Left ventricle myocardium superior (tissue), 1 donor: ENCODE measurements at regions not wholly inside any gene's neighbourhood (a gene's known extent, or its start where the extent isn't known, plus 50 kb on each side); places are given as distances from the start of the nearest gene placed in this dataset.
A peak's percentile ranks its signal among the peaks of the same experiment; 100 is the strongest.

Experiments used
- ATAC-seq: fragments of 200-7000 bp; cut with Tn5 transposase; one replicate; pipeline ENCODE4 v1.9.1; 2020; ENCODE audit warnings: mild to moderate bottlenecking, moderate library complexity
- DNase-seq: peaks from one replicate; pipeline ENCODE4 v3.0.0-alpha.2; 2020
- intact Hi-C: fragments of 100-400 bp; cut with micrococcal nuclease; formaldehyde crosslinking; loops from one replicate; pipeline ENCODE4 v1.11.0; 2022
- donor health status: DM: no; HTN: yes; CAD: no; lungs with severe emphysema.

GRCh38 chr14:45491914-45492313, 238.9 kb upstream of the MIS18BP1 start:
- intact Hi-C loops = no loop called here
- DNase-seq (no peak), ATAC-seq (no peak)

- no peak for ATAC-seq
- DNase-seq = no peak
- intact Hi-C loops = no loop called here
Measured at GRCh38 chr14:45486599-45486998, 233.6 kb upstream of the MIS18BP1 start.

- DNase-seq (no peak), ATAC-seq (peak; percentile 78)
- intact Hi-C loops = no loop called here
Measured at GRCh38 chr14:45467023-45467422, 214.0 kb upstream of the MIS18BP1 start.

GRCh38 chr14:45434221-45434620, 181.2 kb upstream of the MIS18BP1 start:
- ATAC-seq (no peak), DNase-seq (no peak)
- intact Hi-C loops = no loop called here

- DNase-seq (no peak), ATAC-seq (peak; percentile 54)
- intact Hi-C loops = loop anchor here (2.0 kb wide), 1 partner anchor 100 kb away; no protein-coding TSS in a partner anchor
Measured at GRCh38 chr14:45426685-45427282, 173.8 kb upstream of the MIS18BP1 start.

GRCh38 chr14:45406942-45407341, 153.9 kb upstream of the MIS18BP1 start:
- intact Hi-C loops = no loop called here
- ATAC-seq = no peak

GRCh38 chr14:45400950-45401640, 148.1 kb upstream of the MIS18BP1 start:
- ATAC-seq = no peak
- intact Hi-C loops = no loop called here
- DNase-seq = no peak

More at GRCh38 chr14:45406942-45407341, 153.9 kb upstream of the MIS18BP1 start:
- no peak for DNase-seq

GRCh38 chr14:45400509-45400908, 147.5 kb upstream of the MIS18BP1 start:
- intact Hi-C loops = no loop called here
- DNase-seq (no peak), ATAC-seq (no peak)

GRCh38 chr14:45381091-45381490, 128.1 kb upstream of the MIS18BP1 start:
- intact Hi-C loops = no loop called here
- ATAC-seq = no peak
- no peak for DNase-seq

- ATAC-seq = no peak
- intact Hi-C loops = no loop called here
Measured at GRCh38 chr14:45377166-45377565, 124.2 kb upstream of the MIS18BP1 start.

GRCh38 chr14:45373877-45374276, 120.9 kb upstream of the MIS18BP1 start:
- DNase-seq (no peak), ATAC-seq (no peak)
- intact Hi-C loops = no loop called here

More at GRCh38 chr14:45377166-45377565, 124.2 kb upstream of the MIS18BP1 start:
- no peak for DNase-seq

- intact Hi-C loops = no loop called here
- ATAC-seq = peak; percentile 50
- no peak for DNase-seq
Measured at GRCh38 chr14:45364565-45365156, 111.7 kb upstream of the MIS18BP1 start.

GRCh38 chr14:45362505-45362904, 109.5 kb upstream of the MIS18BP1 start:
- intact Hi-C loops = no loop called here
- DNase-seq (no peak), ATAC-seq (no peak)

GRCh38 chr14:45361727-45362126, 108.7 kb upstream of the MIS18BP1 start:
- intact Hi-C loops = no loop called here
- no peak for ATAC-seq
- DNase-seq = no peak

- no peak for ATAC-seq
- DNase-seq = no peak
- intact Hi-C loops = no loop called here
Measured at GRCh38 chr14:45359746-45360145, 106.7 kb upstream of the MIS18BP1 start.

- intact Hi-C loops = no loop called here
- ATAC-seq = peak; percentile 90
- DNase-seq = no peak
Measured at GRCh38 chr14:45332360-45332988, 79.5 kb upstream of the MIS18BP1 start.

GRCh38 chr14:45308745-45309397, 55.9 kb upstream of the MIS18BP1 start:
- intact Hi-C loops = no loop called here

More at GRCh38 chr14:45308745-45309397, 55.9 kb upstream of the MIS18BP1 start:
- DNase-seq (no peak), ATAC-seq (no peak)
